GM18505 (cell line): ENCODE measurements at regions not wholly inside any gene's neighbourhood (a gene's known extent, or its start where the extent isn't known, plus 50 kb on each side); places are given as distances from the start of the nearest gene placed in this dataset.
"Not testable (repeated sequence)": the region's sequence is repeated elsewhere in the genome, so short reads cannot be mapped to it uniquely, and the experiment has no call there.

ENCODE experiments used
- ATAC-seq: cut with Tn5 transposase; IDR thresholded peaks from one replicate; pipeline ENCODE4 v1.9.1; 2021; ENCODE audit not compliant: unreplicated experiment
- POLR2A ChIP-seq: IDR thresholded peaks from 4 replicates; pipeline ENCODE4 v1.6.1; 2011; ENCODE audit warnings: borderline replicate concordance; ENCODE audit not compliant: insufficient read depth, insufficient read length; ENCODE audit errors: extremely low read depth

- no peak for ATAC-seq
- no peak for TF ChIP-seq POLR2A
These were observed 200.4 kb downstream of the SPP2 start for GRCh38 chr2:234250926-234251325.

- TF ChIP-seq POLR2A = no peak
- no peak for ATAC-seq
These were observed 199.4 kb downstream of the SPP2 start for GRCh38 chr2:234249873-234250272.

- TF ChIP-seq POLR2A = no peak
- ATAC-seq = no peak
These were observed 198.7 kb downstream of the SPP2 start for GRCh38 chr2:234249034-234249735.

- ATAC-seq = not testable (repeated sequence)
These were observed 197.8 kb downstream of the SPP2 start for GRCh38 chr2:234248213-234248710.

GRCh38 chr2:234247453-234248180, 197.1 kb downstream of the SPP2 start:
- ATAC-seq = no peak
- no peak for TF ChIP-seq POLR2A

GRCh38 chr2:234245945-234246344, 195.4 kb downstream of the SPP2 start:
- TF ChIP-seq POLR2A = no peak
- no peak for ATAC-seq

GRCh38 chr2:234243871-234244565, 193.5 kb downstream of the SPP2 start:
- TF ChIP-seq POLR2A = no peak
- no peak for ATAC-seq

- ATAC-seq = no peak
- no peak for TF ChIP-seq POLR2A
These were observed 191.9 kb downstream of the SPP2 start for GRCh38 chr2:234242459-234242836.

GRCh38 chr2:234241656-234242458, 191.4 kb downstream of the SPP2 start:
- ATAC-seq = no peak
- TF ChIP-seq POLR2A = no peak

GRCh38 chr2:234240917-234241316, 190.4 kb downstream of the SPP2 start:
- no peak for ATAC-seq
- TF ChIP-seq POLR2A = no peak

GRCh38 chr2:234235191-234235590, 184.7 kb downstream of the SPP2 start:
- no peak for ATAC-seq
- TF ChIP-seq POLR2A = no peak

GRCh38 chr2:234231460-234231859, 181.0 kb downstream of the SPP2 start:
- ATAC-seq = no peak
- no peak for TF ChIP-seq POLR2A

- ATAC-seq = no peak
- TF ChIP-seq POLR2A = no peak
These were observed 168.5 kb downstream of the SPP2 start for GRCh38 chr2:234219046-234219310.
